ENCODE measurements at regions not wholly inside any gene's neighbourhood (a gene's known extent, or its start where the extent isn't known, plus 50 kb on each side); places are given as distances from the start of the nearest gene placed in this dataset.

- DNase-seq (ENCODE audit: low read depth): no peak
- no peak overlapping the region for H3K4me3 ChIP-seq (ENCODE audit: low read depth, low read length)
- TF ChIP-seq CTCF (conservative IDR thresholded peaks at IDR 0.05; ENCODE audit: low read depth, low read length): no peak
Measured at GRCh38 chr2:219714681-219715400, 87.4 kb downstream of the SLC4A3 start.

GRCh38 chr2:219718066-219718465 is 90.6 kb downstream of the SLC4A3 start:
- no peak overlapping the region for H3K4me3 ChIP-seq (ENCODE audit: low read depth, low read length)
- DNase-seq (ENCODE audit: low read depth): no peak
- TF ChIP-seq CTCF (conservative IDR thresholded peaks at IDR 0.05; ENCODE audit: low read depth, low read length): no peak

GRCh38 chr2:219719521-219719920 is 92.1 kb downstream of the SLC4A3 start:
- TF ChIP-seq CTCF (conservative IDR thresholded peaks at IDR 0.05; ENCODE audit: low read depth, low read length): no peak
- no peak for DNase-seq (ENCODE audit: low read depth)
- H3K4me3 ChIP-seq (ENCODE audit: low read depth, low read length): no peak overlapping the region

- no peak for TF ChIP-seq CTCF (conservative IDR thresholded peaks at IDR 0.05; ENCODE audit: low read depth, low read length)
- DNase-seq (ENCODE audit: low read depth): no peak
- H3K4me3 ChIP-seq (ENCODE audit: low read depth, low read length): no peak overlapping the region
Measured at GRCh38 chr2:219720956-219721355, 93.5 kb downstream of the SLC4A3 start.

- TF ChIP-seq CTCF (conservative IDR thresholded peaks at IDR 0.05; ENCODE audit: low read depth, low read length): no peak
- DNase-seq (ENCODE audit: low read depth): peak; percentile 57
- H3K4me3 ChIP-seq (ENCODE audit: low read depth, low read length): no peak overlapping the region
Measured at GRCh38 chr2:219722276-219722879, 94.9 kb downstream of the SLC4A3 start.

- no peak overlapping the region for H3K4me3 ChIP-seq (ENCODE audit: low read depth, low read length)
- TF ChIP-seq CTCF (conservative IDR thresholded peaks at IDR 0.05; ENCODE audit: low read depth, low read length): no peak
- DNase-seq (ENCODE audit: low read depth): no peak
Measured at GRCh38 chr2:219723311-219723710, 95.9 kb downstream of the SLC4A3 start.

- no peak overlapping the region for H3K4me3 ChIP-seq (ENCODE audit: low read depth, low read length)
- DNase-seq (ENCODE audit: low read depth): no peak
- no peak for TF ChIP-seq CTCF (conservative IDR thresholded peaks at IDR 0.05; ENCODE audit: low read depth, low read length)
Measured at GRCh38 chr2:219724628-219725027, 97.2 kb downstream of the SLC4A3 start.
